SU-DHL-6 (cell line): ENCODE measurements at regions not wholly inside any gene's neighbourhood (a gene's known extent, or its start where the extent isn't known, plus 50 kb on each side); places are given as distances from the start of the nearest gene placed in this dataset.

Source experiments
- H2AFZ ChIP-seq: fragments of 200-600 bp; sonication (generic); 2 replicates; pipeline ENCODE4 v1.6.1; 2014; ENCODE audit warnings: low read depth, mild to moderate bottlenecking, moderate library complexity, mixed read lengths, antibody characterized with exemption, low read length; ENCODE audit not compliant: severe bottlenecking
- H3F3A ChIP-seq: fragments of 200-600 bp; shearing (Covaris generic); 2 replicates; pipeline ENCODE4 v1.6.0; 2016; ENCODE audit warnings: antibody characterized with exemption, mild to moderate bottlenecking; ENCODE audit not compliant: insufficient read depth
- H3K27ac ChIP-seq: fragments of 200-600 bp; sonication (generic); 2 replicates; pipeline ENCODE4 v1.5.1; 2016; ENCODE audit warnings: low read depth, mild to moderate bottlenecking, low read length, moderate library complexity, mixed read lengths
- H3K27me3 ChIP-seq: fragments of 200-600 bp; sonication (generic), shearing (Covaris generic); 2 replicates; pipeline ENCODE4 v1.6.0; 2014; ENCODE audit warnings: mild to moderate bottlenecking, low read length
- H3K36me3 ChIP-seq: fragments of 200-600 bp; sonication (generic); 2 replicates; pipeline ENCODE4 v1.6.1; 2014; ENCODE audit warnings: mild to moderate bottlenecking, low read length, mixed read lengths
- H3K4me2 ChIP-seq: fragments of 300-600, 200-600 bp; shearing (Covaris generic), sonication (generic); 2 replicates; pipeline ENCODE4 v1.6.0; 2014; ENCODE audit warnings: low read length, low read depth, mild to moderate bottlenecking; ENCODE audit not compliant: poor library complexity, severe bottlenecking
- H3K4me3 ChIP-seq: fragments of 200-600 bp; sonication (generic); 2 replicates; pipeline ENCODE4 v1.5.1; 2014; ENCODE audit warnings: antibody characterized with exemption, low read length, mild to moderate bottlenecking, mixed read lengths; ENCODE audit not compliant: insufficient read depth, poor library complexity, severe bottlenecking
- H3K79me2 ChIP-seq: fragments of 200-600 bp; sonication (generic); 2 replicates; pipeline ENCODE4 v1.6.1; 2014; ENCODE audit warnings: mild to moderate bottlenecking, low read length, moderate library complexity; ENCODE audit not compliant: insufficient read depth
- H3K9ac ChIP-seq: fragments of 200-600 bp; sonication (generic); 2 replicates; pipeline ENCODE4 v1.7.0; 2014; ENCODE audit warnings: mild to moderate bottlenecking, low read length
- H3K9me2 ChIP-seq: fragments of 200-600 bp; sonication (generic); replicated peaks from 2 replicates; pipeline ENCODE4 v1.6.1; 2014; ENCODE audit warnings: low read length; ENCODE audit not compliant: insufficient read depth
- H3K9me3 ChIP-seq: fragments of 200-600 bp; sonication (generic); 2 replicates; pipeline ENCODE4 v1.6.1; 2014; ENCODE audit warnings: low read length, mixed read lengths; ENCODE audit not compliant: insufficient read depth
- H4K20me1 ChIP-seq: fragments of 200-600 bp; sonication (generic); 2 replicates; pipeline ENCODE4 v1.6.1; 2014; ENCODE audit warnings: low read depth, mild to moderate bottlenecking, antibody characterized with exemption, low read length, moderate library complexity, mixed read lengths
- EZH2phosphoT487 ChIP-seq: fragments of 200-600 bp; sonication (generic), shearing (Covaris generic); conservative IDR thresholded peaks from 2 replicates; pipeline ENCODE4 v1.6.1; 2018; ENCODE audit warnings: mild to moderate bottlenecking, antibody characterized with exemption, low read length, moderate library complexity, mixed read lengths
- TF ChIP-seq, protein P1 (sequence below): fragments of 200-600 bp; sonication (generic); IDR thresholded peaks from one replicate; pipeline ENCODE4 v1.5.1; 2017; ENCODE audit warnings: antibody characterized with exemption, mild to moderate bottlenecking, low read length, moderate library complexity; ENCODE audit not compliant: insufficient read depth, poor library complexity, severe bottlenecking

- Histone ChIP-seq H3K36me3 (no peaks in the 10 kb centered on the region), H3F3A (no peaks in the 10 kb centered on the region), H3K9ac (no peak overlapping the region), H3K4me3 (no peak overlapping the region), H3K27me3 (no peaks in the 10 kb centered on the region), H3K27ac (no peak overlapping the region), H3K9me3 (peaks cover 5% of the 10 kb centered on the region; the same call in 1 of the 2 replicates), H4K20me1 (no peaks in the 10 kb centered on the region), H3K9me2 (no peaks in the 10 kb centered on the region), H2AFZ (no peak overlapping the region), H3K4me2 (no peak overlapping the region), H3K79me2 (peaks cover 34% of the 10 kb centered on the region)
- TF ChIP-seq EZH2phosphoT487 = no peak
Measured at GRCh38 chr21:31476263-31477022, 132.4 kb upstream of the TIAM1 start.

DNA sequence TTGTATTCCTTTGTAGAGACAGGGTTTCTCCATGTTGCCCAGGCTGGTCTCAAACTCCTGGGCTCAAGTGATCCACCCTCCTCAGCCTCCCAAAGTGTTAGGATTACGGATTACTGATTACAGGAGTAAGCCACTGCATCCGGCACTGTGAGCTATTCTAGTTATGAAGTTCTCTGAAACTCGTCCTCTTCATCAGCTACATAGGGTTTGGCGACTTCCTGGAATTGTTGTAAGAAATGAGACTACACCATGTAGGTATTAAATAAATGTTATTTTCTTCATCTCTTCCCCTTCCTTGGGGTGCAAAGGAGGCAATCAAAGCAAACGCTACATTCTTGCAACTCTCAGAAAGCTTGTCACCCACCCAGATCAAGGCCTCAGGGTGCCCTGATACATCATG lies 131.2 kb upstream of the TIAM1 start:
- no peaks in the 10 kb centered on the region for H3K9me2 ChIP-seq
- H4K20me1 ChIP-seq = no peaks in the 10 kb centered on the region
- H3K4me3 ChIP-seq = no peak overlapping the region
- TF ChIP-seq EZH2phosphoT487 = no peak
- TF ChIP-seq, protein P1, sequence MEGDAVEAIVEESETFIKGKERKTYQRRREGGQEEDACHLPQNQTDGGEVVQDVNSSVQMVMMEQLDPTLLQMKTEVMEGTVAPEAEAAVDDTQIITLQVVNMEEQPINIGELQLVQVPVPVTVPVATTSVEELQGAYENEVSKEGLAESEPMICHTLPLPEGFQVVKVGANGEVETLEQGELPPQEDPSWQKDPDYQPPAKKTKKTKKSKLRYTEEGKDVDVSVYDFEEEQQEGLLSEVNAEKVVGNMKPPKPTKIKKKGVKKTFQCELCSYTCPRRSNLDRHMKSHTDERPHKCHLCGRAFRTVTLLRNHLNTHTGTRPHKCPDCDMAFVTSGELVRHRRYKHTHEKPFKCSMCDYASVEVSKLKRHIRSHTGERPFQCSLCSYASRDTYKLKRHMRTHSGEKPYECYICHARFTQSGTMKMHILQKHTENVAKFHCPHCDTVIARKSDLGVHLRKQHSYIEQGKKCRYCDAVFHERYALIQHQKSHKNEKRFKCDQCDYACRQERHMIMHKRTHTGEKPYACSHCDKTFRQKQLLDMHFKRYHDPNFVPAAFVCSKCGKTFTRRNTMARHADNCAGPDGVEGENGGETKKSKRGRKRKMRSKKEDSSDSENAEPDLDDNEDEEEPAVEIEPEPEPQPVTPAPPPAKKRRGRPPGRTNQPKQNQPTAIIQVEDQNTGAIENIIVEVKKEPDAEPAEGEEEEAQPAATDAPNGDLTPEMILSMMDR = no peak
- H2AFZ ChIP-seq = no peak overlapping the region
- H3K9me3 ChIP-seq = no peaks in the 10 kb centered on the region
- no peaks in the 10 kb centered on the region for H3K27me3 ChIP-seq
- no peak overlapping the region for H3K9ac ChIP-seq
- H3K79me2 ChIP-seq = peaks cover 24% of the 10 kb centered on the region
- H3F3A ChIP-seq = no peaks in the 10 kb centered on the region
- no peak overlapping the region for H3K4me2 ChIP-seq
- H3K36me3 ChIP-seq = no peaks in the 10 kb centered on the region
- no peak overlapping the region for H3K27ac ChIP-seq

DNA sequence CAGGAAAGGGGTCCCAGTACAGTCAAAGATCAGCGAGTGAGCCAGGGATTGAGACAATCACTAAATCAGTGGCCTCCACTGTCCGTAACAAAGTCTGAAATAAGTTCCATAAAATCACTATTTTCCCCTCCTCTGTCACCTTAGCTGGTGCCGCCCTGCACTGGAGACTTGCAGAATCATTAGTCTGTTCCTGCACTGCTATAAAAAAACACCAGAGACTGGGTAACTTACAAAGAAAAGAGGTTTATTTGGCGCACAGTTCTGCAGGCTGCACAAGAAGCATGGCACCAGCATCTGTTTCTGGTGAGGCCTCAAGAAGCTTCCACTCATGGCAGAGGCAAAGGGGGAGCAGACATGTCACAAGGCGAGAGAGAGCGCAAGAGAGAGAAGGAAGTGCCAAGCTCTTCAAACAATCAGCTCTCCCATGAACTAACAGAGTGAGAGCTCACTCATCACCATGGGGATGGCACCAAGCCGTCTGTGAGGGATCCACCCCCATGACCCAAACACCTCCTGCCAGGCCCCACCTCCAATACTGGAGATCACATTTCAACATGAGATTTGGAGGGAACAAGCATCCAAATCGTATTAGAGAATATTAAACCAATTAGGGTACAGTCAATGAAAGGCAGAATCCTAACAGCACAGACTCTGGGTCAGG lies 129.8 kb upstream of the TIAM1 start:
- no peaks in the 10 kb centered on the region for H3K9me3 ChIP-seq
- no peaks in the 10 kb centered on the region for H3K9me2 ChIP-seq
- no peak overlapping the region for H3K4me3 ChIP-seq
- H3K79me2 ChIP-seq = peaks cover 18% of the 10 kb centered on the region
- TF ChIP-seq, protein P1 = no peak
- no peak for TF ChIP-seq EZH2phosphoT487
- H3K9ac ChIP-seq = no peak overlapping the region
- H3K36me3 ChIP-seq = no peaks in the 10 kb centered on the region
- H3K4me2 ChIP-seq = no peak overlapping the region
- no peaks in the 10 kb centered on the region for H3K27me3 ChIP-seq
- H2AFZ ChIP-seq = no peak overlapping the region
- no peaks in the 10 kb centered on the region for H3F3A ChIP-seq
- H3K27ac ChIP-seq = no peak overlapping the region
- no peaks in the 10 kb centered on the region for H4K20me1 ChIP-seq

GRCh38 chr21:31471865-31472264 lies 127.8 kb upstream of the TIAM1 start:
- Histone ChIP-seq H4K20me1 (no peaks in the 10 kb centered on the region), H2AFZ (no peak overlapping the region), H3K9me2 (no peaks in the 10 kb centered on the region), H3K79me2 (peaks cover 16% of the 10 kb centered on the region), H3F3A (no peaks in the 10 kb centered on the region), H3K36me3 (no peaks in the 10 kb centered on the region), H3K27ac (no peak overlapping the region), H3K4me2 (no peak overlapping the region), H3K9ac (no peak overlapping the region), H3K4me3 (no peak overlapping the region), H3K27me3 (no peaks in the 10 kb centered on the region), H3K9me3 (no peaks in the 10 kb centered on the region)
- TF ChIP-seq, protein P1 = no peak
- TF ChIP-seq EZH2phosphoT487 = no peak
